Liver (tissue), 8 donors: ENCODE measurements at regions not wholly inside any gene's neighbourhood (a gene's known extent, or its start where the extent isn't known, plus 50 kb on each side); places are given as distances from the start of the nearest gene placed in this dataset.

Experiments
- DNase-seq: peaks from one replicate; pipeline ENCODE4 v3.0.0-alpha.2; 2017; ENCODE audit warnings: low spot score
- H3K27ac ChIP-seq, 2 donors: one replicate each; pipeline ENCODE4 v1.7.0; 2013; ENCODE audit warnings: inconsistent platforms in 2 of 2, low read length in 2 of 2, control low read depth in 1 of 2, low read depth in 1 of 2, mild to moderate bottlenecking in 1 of 2
- H3K27me3 ChIP-seq, 4 donors: one replicate each; pipeline versions ENCODE4 v1.6.1 to v1.7.0; 2013; ENCODE audit warnings: low read length in 3 of 4, inconsistent platforms in 1 of 4, mild to moderate bottlenecking in 1 of 4, moderate library complexity in 1 of 4; ENCODE audit not compliant: control insufficient read depth in 4 of 4, insufficient read depth in 4 of 4
- H3K36me3 ChIP-seq, 4 donors: one replicate each; pipeline versions ENCODE4 v1.6.1 to v1.7.0; 2013; ENCODE audit warnings: low read length in 3 of 4, mild to moderate bottlenecking in 3 of 4, low read depth in 1 of 4, moderate library complexity in 1 of 4; ENCODE audit not compliant: control insufficient read depth in 4 of 4, insufficient read depth in 3 of 4
- H3K4me1 ChIP-seq, 4 donors: one replicate each; pipeline versions ENCODE4 v1.6.1 to v1.7.0; 2013; ENCODE audit warnings: low read length in 3 of 4, mild to moderate bottlenecking in 3 of 4, moderate library complexity in 1 of 4; ENCODE audit not compliant: control insufficient read depth in 4 of 4, insufficient read depth in 4 of 4
- H3K4me3 ChIP-seq, 3 donors: one replicate each; pipeline versions ENCODE4 v1.6.1 to v1.7.0; 2013; ENCODE audit warnings: low read length in 3 of 3, control low read depth in 1 of 3, low read depth in 1 of 3, mild to moderate bottlenecking in 1 of 3
- H3K9ac ChIP-seq, 2 donors: one replicate each; pipeline ENCODE4 v1.7.0; 2013; ENCODE audit warnings: low read length in 2 of 2, mild to moderate bottlenecking in 2 of 2, moderate library complexity in 2 of 2, control low read depth in 1 of 2, low read depth in 1 of 2
- H3K9me3 ChIP-seq, 4 donors: one replicate each; pipeline versions ENCODE4 v1.6.1 to v1.7.0; 2013; ENCODE audit warnings: low read length in 3 of 4; ENCODE audit not compliant: control insufficient read depth in 4 of 4
- ATF3 ChIP-seq: IDR thresholded peaks from 2 replicates; pipeline ENCODE4 v1.6.1; 2016; ENCODE audit warnings: antibody characterized with exemption
- CTCF ChIP-seq: fragments of 150-350 bp; IDR thresholded peaks from 2 replicates; pipeline ENCODE4 v1.5.1; 2017; ENCODE audit warnings: improper control_type of control experiment, low read depth, low read length; ENCODE audit not compliant: missing input control
- EGR1 ChIP-seq, 2 donors: IDR thresholded peaks; 2 replicates each; pipeline ENCODE4 v1.6.1; 2016 to 2018; ENCODE audit warnings: antibody characterized with exemption in 2 of 2, low read depth in 2 of 2
- FOXA1 ChIP-seq: IDR thresholded peaks from 2 replicates; pipeline ENCODE4 v1.6.1; 2016; ENCODE audit warnings: antibody characterized with exemption
- FOXA2 ChIP-seq: IDR thresholded peaks from 2 replicates; pipeline ENCODE4 v1.6.1; 2016; ENCODE audit warnings: antibody characterized with exemption
- GABPA ChIP-seq, 2 donors: IDR thresholded peaks in 1 of 2; conservative IDR thresholded peaks in 1 of 2; 2 replicates each; pipeline ENCODE4 v1.6.1; 2016; ENCODE audit warnings: antibody characterized with exemption in 2 of 2, mild to moderate bottlenecking in 1 of 2, moderate library complexity in 1 of 2
- HNF4A ChIP-seq, 2 donors: conservative IDR thresholded peaks; 2 replicates each; pipeline ENCODE4 v1.6.1; 2016; ENCODE audit warnings: antibody characterized with exemption in 2 of 2, mild to moderate bottlenecking in 2 of 2
- HNF4G ChIP-seq: IDR thresholded peaks from 2 replicates; pipeline ENCODE4 v1.6.1; 2016; ENCODE audit warnings: antibody characterized with exemption
- JUND ChIP-seq, 2 donors: IDR thresholded peaks; 2 replicates each; pipeline ENCODE4 v1.6.1; 2016; ENCODE audit warnings: antibody characterized with exemption in 2 of 2
- MAX ChIP-seq: IDR thresholded peaks from 2 replicates; pipeline ENCODE4 v1.6.1; 2016; ENCODE audit warnings: antibody characterized with exemption
- NR2F2 ChIP-seq: IDR thresholded peaks from 2 replicates; pipeline ENCODE4 v1.6.1; 2016; ENCODE audit warnings: antibody characterized with exemption
- RAD21 ChIP-seq, 2 donors: IDR thresholded peaks; 2 replicates each; pipeline ENCODE4 v1.6.1; 2016; ENCODE audit warnings: antibody characterized with exemption in 2 of 2, mild to moderate bottlenecking in 2 of 2
- REST ChIP-seq: IDR thresholded peaks from 2 replicates; pipeline ENCODE4 v1.6.1; 2016; ENCODE audit warnings: antibody characterized with exemption, mild to moderate bottlenecking
- RXRA ChIP-seq, 2 donors: IDR thresholded peaks; 2 replicates each; pipeline ENCODE4 v1.6.1; 2017 to 2018; ENCODE audit warnings: antibody characterized with exemption in 2 of 2, mild to moderate bottlenecking in 1 of 2
- SP1 ChIP-seq: IDR thresholded peaks from 2 replicates; pipeline ENCODE4 v1.6.1; 2018; ENCODE audit warnings: antibody characterized with exemption, mild to moderate bottlenecking
- TAF1 ChIP-seq: conservative IDR thresholded peaks from 2 replicates; pipeline ENCODE4 v1.6.1; 2016; ENCODE audit warnings: antibody characterized with exemption, mild to moderate bottlenecking
- YY1 ChIP-seq: IDR thresholded peaks from 2 replicates; pipeline ENCODE4 v1.6.1; 2016; ENCODE audit warnings: antibody characterized with exemption, mild to moderate bottlenecking
- ZBTB33 ChIP-seq: IDR thresholded peaks from 2 replicates; pipeline ENCODE4 v1.6.1; 2016; ENCODE audit warnings: antibody characterized with exemption
- WGBS: extraction: QIAGEN DNeasy Blood & Tissue Kit; methylation state at CpG from one replicate; pipeline ENCODE4 v1.1.7; 2013; 5-methylcytosine and 5-hydroxymethylcytosine counted together
- donor health status: healthy.
- donor health status: healthy.
- donor health status: healthy.
- donor health status: healthy.
- donor health status: healthy.

GRCh38 chr22:48522271-48522670, 1305.4 kb downstream of the BRD1 start:
- 87% methylated on average over 14 of the region's 14 CpGs for WGBS
- Histone ChIP-seq H3K4me3 (no peak overlapping the region), H3K36me3 (no peaks in the 10 kb centered on the region), H3K9ac (no peak overlapping the region), H3K27ac (no peak overlapping the region), H3K9me3 (no peaks in the 10 kb centered on the region), H3K4me1 (no peaks in the 10 kb centered on the region), H3K27me3 (no peaks in the 10 kb centered on the region)
- DNase-seq = no peak
- TF ChIP-seq RAD21 (IDR thresholded peaks at IDR 0.05) (no peak), ZBTB33 (no peak), HNF4A (conservative IDR thresholded peaks at IDR 0.05) (no peak), HNF4G (no peak), ATF3 (no peak)

- Histone ChIP-seq H3K36me3 (no peaks in the 10 kb centered on the region), H3K4me1 (no peaks in the 10 kb centered on the region), H3K4me3 (no peak overlapping the region), H3K27me3 (no peaks in the 10 kb centered on the region), H3K27ac (no peak overlapping the region), H3K9me3 (no peaks in the 10 kb centered on the region), H3K9ac (no peak overlapping the region)
- WGBS = 57% methylated on average over 13 of the region's 13 CpGs
- no peak for TF ChIP-seq SP1
- TF ChIP-seq HNF4G = no peak
- no peak for TF ChIP-seq FOXA1
- TF ChIP-seq NR2F2 = no peak
- no peak for TF ChIP-seq JUND (IDR thresholded peaks at IDR 0.05)
- TF ChIP-seq EGR1 (IDR thresholded peaks at IDR 0.05; ENCODE audit: low read depth in 2 of 2) = no peak
- TF ChIP-seq RAD21 (IDR thresholded peaks at IDR 0.05) = no peak
- TF ChIP-seq REST = no peak
- no peak for TF ChIP-seq RXRA (IDR thresholded peaks at IDR 0.05)
- TF ChIP-seq YY1 = no peak
- TF ChIP-seq TAF1 = no peak
- TF ChIP-seq CTCF = no peak
- TF ChIP-seq ZBTB33 = no peak
- no peak for TF ChIP-seq GABPA (IDR thresholded peaks at IDR 0.05 in 1 of 2, conservative IDR thresholded peaks at IDR 0.05 in 1 of 2)
- no peak for TF ChIP-seq MAX
- TF ChIP-seq FOXA2 = no peak
- DNase-seq = no peak
Measured at GRCh38 chr22:48520884-48521588, 1306.6 kb downstream of the BRD1 start.
